Stimulated activated naive B cell treated with anti-CD40 and anti-IgM and Interleukin-4, amounts not matched to agents 10 μg/mL and 1 μg/mL and 100 μg/mL, for 72 hours (primary cell): ENCODE measurements at regions not wholly inside any gene's neighbourhood (a gene's known extent, or its start where the extent isn't known, plus 50 kb on each side); places are given as distances from the start of the nearest gene placed in this dataset.
A peak's percentile ranks its signal among the peaks of the same experiment; 100 is the strongest.

Source experiments
- ATAC-seq, 2 donors: fragments of 150-1000 bp; cut with Tn5 transposase; replicated peaks; 2 replicates each; pipeline ENCODE4 v1.10.0; 2021; ENCODE audit warnings: moderate library complexity in 1 of 2
- DNase-seq: peaks from one replicate; pipeline ENCODE4 v3.0.0; 2021
- H3K27ac Mint-ChIP-seq: one replicate; pipeline ENCODE4 v1.8.0; 2022; ENCODE audit warnings: mild to moderate bottlenecking, mixed read lengths
- H3K27me3 Mint-ChIP-seq, 2 donors: one replicate each; pipeline ENCODE4 v1.8.0; 2022; ENCODE audit warnings: mixed read lengths in 2 of 2
- H3K36me3 Mint-ChIP-seq, 2 donors: one replicate each; pipeline ENCODE4 v1.8.0; 2022; ENCODE audit warnings: mixed read lengths in 2 of 2, mild to moderate bottlenecking in 1 of 2
- H3K4me1 Mint-ChIP-seq, 2 donors: one replicate each; pipeline ENCODE4 v1.8.0; 2022; ENCODE audit warnings: mixed read lengths in 2 of 2, mild to moderate bottlenecking in 1 of 2
- H3K4me3 Mint-ChIP-seq, 2 donors: one replicate each; pipeline ENCODE4 v1.8.0; 2022; ENCODE audit warnings: mild to moderate bottlenecking in 2 of 2, mixed read lengths in 2 of 2, moderate library complexity in 1 of 2
- H3K9me3 Mint-ChIP-seq, 2 donors: one replicate each; pipeline ENCODE4 v1.8.0; 2022; ENCODE audit warnings: mixed read lengths in 2 of 2, mild to moderate bottlenecking in 1 of 2

GRCh38 chr10:130300608-130301020 lies 164.4 kb downstream of the GLRX3 start:
- peak; percentile 41 for DNase-seq
- Mint-ChIP-seq H3K27ac (peak overlapping the region; percentile 71), H3K36me3 (peaks cover 11% of the 10 kb centered on the region in 2 donors), H3K4me1 (peaks cover 0 to 8% of the 10 kb centered on the region in 2 donors), H3K4me3 (peak overlapping the region; percentile 78 to 89), H3K9me3 (peaks cover 28 to 33% of the 10 kb centered on the region in 2 donors), H3K27me3 (no peaks in the 10 kb centered on the region)
- ATAC-seq = peak; percentile 45 to 67

- Mint-ChIP-seq H3K27me3 (no peaks in the 10 kb centered on the region), H3K4me3 (peak overlapping the region; percentile 78 to 89), H3K9me3 (peaks cover 26 to 34% of the 10 kb centered on the region in 2 donors), H3K36me3 (peaks cover 11% of the 10 kb centered on the region in 2 donors), H3K27ac (peak overlapping the region; percentile 82), H3K4me1 (peaks cover 0 to 8% of the 10 kb centered on the region in 2 donors)
- peak; percentile 76 to 78 for ATAC-seq
- peak; percentile 66 for DNase-seq
These were observed 165.1 kb downstream of the GLRX3 start for GRCh38 chr10:130301021-130301892.

GRCh38 chr10:130326954-130327353 lies 190.8 kb downstream of the GLRX3 start:
- no peaks in the 10 kb centered on the region for H3K4me1 Mint-ChIP-seq
- peaks cover 0 to 10% of the 10 kb centered on the region in 2 donors for H3K27me3 Mint-ChIP-seq
- no peak for ATAC-seq
- H3K36me3 Mint-ChIP-seq = no peaks in the 10 kb centered on the region
- peaks cover under 1 to 17% of the 10 kb centered on the region in 2 donors for H3K9me3 Mint-ChIP-seq
- H3K27ac Mint-ChIP-seq = no peak overlapping the region
- no peak overlapping the region for H3K4me3 Mint-ChIP-seq
- no peak for DNase-seq

- no peak for ATAC-seq
- Mint-ChIP-seq H3K27me3 (peaks cover 0 to 10% of the 10 kb centered on the region in 2 donors), H3K4me3 (no peak overlapping the region), H3K9me3 (peaks cover 0 to 7% of the 10 kb centered on the region in 2 donors), H3K27ac (no peak overlapping the region), H3K36me3 (no peaks in the 10 kb centered on the region), H3K4me1 (no peaks in the 10 kb centered on the region)
- DNase-seq = no peak
These were observed 193.6 kb downstream of the GLRX3 start for GRCh38 chr10:130329792-130330191.

GRCh38 chr10:130333185-130333584 lies 197.0 kb downstream of the GLRX3 start:
- H3K27me3 Mint-ChIP-seq = peaks cover 4 to 18% of the 10 kb centered on the region in 2 donors
- H3K4me1 Mint-ChIP-seq = no peaks in the 10 kb centered on the region
- no peaks in the 10 kb centered on the region for H3K36me3 Mint-ChIP-seq
- H3K27ac Mint-ChIP-seq = no peak overlapping the region
- DNase-seq = no peak
- no peak overlapping the region for H3K4me3 Mint-ChIP-seq
- H3K9me3 Mint-ChIP-seq = no peaks in the 10 kb centered on the region
- ATAC-seq = peak in 1 of 2 donors; percentile 41

GRCh38 chr10:130335336-130335735 lies 199.1 kb downstream of the GLRX3 start:
- no peaks in the 10 kb centered on the region for H3K4me1 Mint-ChIP-seq
- ATAC-seq = no peak
- no peaks in the 10 kb centered on the region for H3K36me3 Mint-ChIP-seq
- H3K27me3 Mint-ChIP-seq = peaks cover 4 to 15% of the 10 kb centered on the region in 2 donors
- DNase-seq = no peak
- no peaks in the 10 kb centered on the region for H3K9me3 Mint-ChIP-seq
- no peak overlapping the region for H3K4me3 Mint-ChIP-seq
- H3K27ac Mint-ChIP-seq = no peak overlapping the region

- ATAC-seq = no peak
These were observed 200.6 kb downstream of the GLRX3 start for GRCh38 chr10:130336617-130337304.

GRCh38 chr10:130337305-130337640 lies 201.1 kb downstream of the GLRX3 start:
- DNase-seq = no peak
- Mint-ChIP-seq H3K4me1 (no peaks in the 10 kb centered on the region), H3K9me3 (no peaks in the 10 kb centered on the region), H3K27ac (no peak overlapping the region), H3K36me3 (no peaks in the 10 kb centered on the region), H3K4me3 (no peak overlapping the region), H3K27me3 (peaks cover 4 to 32% of the 10 kb centered on the region in 2 donors)
- ATAC-seq = no peak

More at GRCh38 chr10:130336617-130337304, 200.6 kb downstream of the GLRX3 start:
- no peak overlapping the region for H3K27ac Mint-ChIP-seq
- no peaks in the 10 kb centered on the region for H3K4me1 Mint-ChIP-seq
- peaks cover 4 to 29% of the 10 kb centered on the region in 2 donors for H3K27me3 Mint-ChIP-seq
- H3K4me3 Mint-ChIP-seq = no peak overlapping the region
- no peaks in the 10 kb centered on the region for H3K36me3 Mint-ChIP-seq
- H3K9me3 Mint-ChIP-seq = no peaks in the 10 kb centered on the region
- no peak for DNase-seq

- Mint-ChIP-seq H3K9me3 (no peaks in the 10 kb centered on the region), H3K4me3 (no peak overlapping the region), H3K36me3 (no peaks in the 10 kb centered on the region), H3K27ac (no peak overlapping the region), H3K4me1 (no peaks in the 10 kb centered on the region), H3K27me3 (peaks cover 4 to 32% of the 10 kb centered on the region in 2 donors)
- DNase-seq (no peak), ATAC-seq (no peak)
These were observed 201.8 kb downstream of the GLRX3 start for GRCh38 chr10:130337696-130338635.

GRCh38 chr10:130338636-130339024 lies 202.4 kb downstream of the GLRX3 start:
- ATAC-seq = no peak
- H3K27me3 Mint-ChIP-seq = peaks cover 4 to 26% of the 10 kb centered on the region in 2 donors
- H3K9me3 Mint-ChIP-seq = no peaks in the 10 kb centered on the region
- no peaks in the 10 kb centered on the region for H3K36me3 Mint-ChIP-seq
- no peaks in the 10 kb centered on the region for H3K4me1 Mint-ChIP-seq
- no peak for DNase-seq
- no peak overlapping the region for H3K4me3 Mint-ChIP-seq
- H3K27ac Mint-ChIP-seq = no peak overlapping the region

GRCh38 chr10:130339091-130339490 lies 202.9 kb downstream of the GLRX3 start:
- Mint-ChIP-seq H3K9me3 (no peaks in the 10 kb centered on the region), H3K4me1 (no peaks in the 10 kb centered on the region), H3K4me3 (no peak overlapping the region), H3K27me3 (peaks cover 4 to 26% of the 10 kb centered on the region in 2 donors), H3K36me3 (no peaks in the 10 kb centered on the region), H3K27ac (no peak overlapping the region)
- DNase-seq (no peak), ATAC-seq (no peak)

- no peaks in the 10 kb centered on the region for H3K36me3 Mint-ChIP-seq
These were observed 203.7 kb downstream of the GLRX3 start for GRCh38 chr10:130339911-130340310.

GRCh38 chr10:130340816-130341215 lies 204.6 kb downstream of the GLRX3 start:
- ATAC-seq = no peak
- H3K27ac Mint-ChIP-seq = no peak overlapping the region
- H3K36me3 Mint-ChIP-seq = no peaks in the 10 kb centered on the region
- peaks cover 4 to 26% of the 10 kb centered on the region in 2 donors for H3K27me3 Mint-ChIP-seq
- DNase-seq = no peak
- no peak overlapping the region for H3K4me3 Mint-ChIP-seq
- H3K4me1 Mint-ChIP-seq = no peaks in the 10 kb centered on the region
- H3K9me3 Mint-ChIP-seq = no peaks in the 10 kb centered on the region

More at GRCh38 chr10:130339911-130340310, 203.7 kb downstream of the GLRX3 start:
- no peaks in the 10 kb centered on the region for H3K4me1 Mint-ChIP-seq
- no peak for DNase-seq
- H3K27me3 Mint-ChIP-seq = peaks cover 4 to 26% of the 10 kb centered on the region in 2 donors
- H3K4me3 Mint-ChIP-seq = no peak overlapping the region
- ATAC-seq = no peak
- no peaks in the 10 kb centered on the region for H3K9me3 Mint-ChIP-seq
- no peak overlapping the region for H3K27ac Mint-ChIP-seq

- ATAC-seq = peak in 1 of 2 donors; percentile 33
- H3K9me3 Mint-ChIP-seq = no peaks in the 10 kb centered on the region
- no peak overlapping the region for H3K4me3 Mint-ChIP-seq
- no peak for DNase-seq
- H3K27me3 Mint-ChIP-seq = peaks cover 4 to 26% of the 10 kb centered on the region in 2 donors
- H3K27ac Mint-ChIP-seq = no peak overlapping the region
- H3K36me3 Mint-ChIP-seq = no peaks in the 10 kb centered on the region
- no peaks in the 10 kb centered on the region for H3K4me1 Mint-ChIP-seq
These were observed 205.2 kb downstream of the GLRX3 start for GRCh38 chr10:130341356-130341755.
